GM18907 (cell line): ENCODE measurements at regions not wholly inside any gene's neighbourhood (a gene's known extent, or its start where the extent isn't known, plus 50 kb on each side); places are given as distances from the start of the nearest gene placed in this dataset.

ENCODE experiments used
- ATAC-seq: cut with Tn5 transposase; IDR thresholded peaks from one replicate; pipeline ENCODE4 v1.9.1; 2021; ENCODE audit warnings: mild to moderate bottlenecking, moderate library complexity; ENCODE audit not compliant: unreplicated experiment

GRCh38 chr2:155099784-155100183 lies 401.3 kb downstream of the KCNJ3 start:
- ATAC-seq: no peak

- no peak for ATAC-seq
These were observed 397.1 kb downstream of the KCNJ3 start for GRCh38 chr2:155095613-155096012.

DNA sequence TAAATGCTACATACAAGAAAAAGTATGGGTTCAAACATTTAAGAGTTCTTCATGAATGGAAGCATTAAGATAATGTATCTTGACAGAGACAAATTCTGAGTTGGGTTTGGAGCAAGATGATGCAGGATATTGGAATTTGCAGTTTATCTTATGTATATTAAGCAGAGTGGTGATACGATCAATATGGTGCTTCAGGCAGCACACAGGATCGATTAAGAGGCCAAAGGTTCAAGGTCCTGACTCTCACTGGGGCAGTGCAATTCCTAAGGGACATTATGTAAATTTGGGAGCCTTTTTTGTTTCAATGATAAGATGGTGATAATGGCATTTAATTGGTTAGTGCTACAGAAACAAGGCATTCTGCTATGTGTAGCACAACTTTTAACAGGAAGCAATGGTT lies 381.9 kb downstream of the KCNJ3 start:
- ATAC-seq: no peak

DNA sequence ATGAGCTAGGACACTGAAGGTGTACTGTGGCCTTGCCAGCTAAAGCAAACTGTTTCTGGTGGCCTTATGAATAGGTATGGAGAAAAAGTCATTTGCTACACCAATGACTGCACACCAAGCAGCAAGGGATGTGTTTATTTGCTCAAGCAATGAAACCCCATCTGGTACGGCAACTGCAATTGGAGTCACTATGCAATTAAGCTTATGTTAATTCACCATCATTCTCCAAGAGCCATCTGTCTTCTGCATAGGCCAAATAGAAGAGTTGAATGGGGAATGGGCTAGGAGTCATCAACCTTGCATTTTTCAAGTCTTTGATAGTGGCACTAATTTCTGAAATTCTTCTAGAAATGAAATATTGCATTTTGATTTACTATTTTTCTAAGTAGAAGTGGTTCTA lies 372.0 kb downstream of the KCNJ3 start:
- ATAC-seq: no peak

DNA sequence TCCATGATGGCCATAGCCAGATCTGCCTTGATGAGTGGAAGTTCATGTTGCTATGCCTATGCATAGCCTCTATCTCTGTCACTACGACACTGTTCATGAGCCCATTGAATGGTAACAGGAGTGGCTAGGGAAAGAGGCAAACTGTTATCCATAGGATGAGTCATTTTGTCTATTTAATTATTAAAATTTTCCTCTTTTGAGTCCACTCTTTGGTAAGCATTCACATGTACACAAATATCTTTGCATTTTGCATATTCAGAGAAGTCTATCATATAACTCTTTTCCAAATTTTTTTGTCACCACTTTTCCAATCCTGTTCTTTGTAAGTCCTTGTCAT lies 364.4 kb downstream of the KCNJ3 start:
- ATAC-seq: no peak

GRCh38 chr2:155062250-155062921 lies 363.9 kb downstream of the KCNJ3 start:
- ATAC-seq: no peak

DNA sequence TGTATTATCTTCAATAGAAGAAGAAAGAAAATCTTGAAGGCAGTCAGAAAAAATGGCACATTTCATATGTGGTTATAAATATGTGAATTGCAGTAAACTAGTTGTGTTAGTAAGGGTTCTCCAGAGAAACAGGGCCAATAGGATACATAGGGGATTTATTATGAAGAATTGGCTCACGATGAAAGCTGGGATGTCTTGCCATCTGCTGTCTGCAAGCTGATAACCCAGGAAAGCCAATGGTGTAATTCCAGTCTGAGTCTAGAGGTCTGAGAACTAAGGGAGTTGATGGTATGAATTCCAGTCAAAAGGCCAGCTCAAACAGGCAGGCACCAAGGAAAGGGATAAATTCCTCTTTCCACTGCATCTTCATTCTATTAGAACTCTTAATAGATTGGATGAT lies 362.4 kb downstream of the KCNJ3 start:
- ATAC-seq: no peak

- ATAC-seq: no peak
These were observed 356.2 kb downstream of the KCNJ3 start for GRCh38 chr2:155054712-155055111.

DNA sequence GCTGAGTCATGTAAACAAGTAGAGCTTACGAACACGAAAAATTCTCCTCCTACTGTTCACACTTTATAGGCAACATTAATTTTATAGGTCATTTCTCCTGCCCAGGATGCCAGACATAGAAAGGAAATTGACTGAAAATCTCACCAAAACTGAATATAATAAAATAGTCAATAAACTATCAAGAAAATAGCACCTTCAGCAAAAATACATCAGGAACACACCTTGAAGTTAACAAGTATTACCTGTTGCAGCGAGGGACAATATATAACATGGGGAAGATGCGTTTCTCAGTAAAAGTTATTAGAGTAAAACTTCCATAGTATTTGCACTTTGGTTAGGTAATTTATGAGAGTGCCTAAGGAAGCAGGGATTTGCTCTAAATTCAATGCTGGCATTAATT lies 344.6 kb downstream of the KCNJ3 start:
- ATAC-seq: no peak

- no peak for ATAC-seq
These were observed 336.8 kb downstream of the KCNJ3 start for GRCh38 chr2:155035308-155035707.

GRCh38 chr2:155033652-155034051 lies 335.2 kb downstream of the KCNJ3 start:
- peak; percentile 54 for ATAC-seq

- no peak for ATAC-seq
These were observed 331.8 kb downstream of the KCNJ3 start for GRCh38 chr2:155030296-155030695.

GRCh38 chr2:155026651-155027174 lies 328.2 kb downstream of the KCNJ3 start:
- ATAC-seq: no peak

DNA sequence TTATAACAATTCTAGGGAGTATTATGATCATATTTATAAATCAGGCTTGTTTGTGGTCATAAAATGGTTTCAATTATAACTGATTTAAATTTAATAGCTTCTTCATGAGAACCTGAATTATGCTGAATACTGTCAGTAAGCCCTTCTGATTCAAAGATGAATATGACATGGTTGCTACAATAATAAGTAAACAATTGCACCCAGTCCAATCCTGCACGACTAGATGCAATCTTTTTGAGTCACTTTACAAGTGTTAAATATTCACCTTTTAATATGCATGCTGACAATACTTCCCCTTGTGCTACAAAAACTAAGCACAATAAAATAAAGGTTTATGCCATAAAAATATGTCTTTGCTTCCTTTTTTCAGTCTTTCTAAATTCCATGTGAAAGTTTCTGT lies 325.2 kb downstream of the KCNJ3 start:
- ATAC-seq: no peak

- ATAC-seq: no peak
These were observed 324.0 kb downstream of the KCNJ3 start for GRCh38 chr2:155022531-155022930.

- ATAC-seq: no peak
These were observed 323.1 kb downstream of the KCNJ3 start for GRCh38 chr2:155021618-155022017.

DNA sequence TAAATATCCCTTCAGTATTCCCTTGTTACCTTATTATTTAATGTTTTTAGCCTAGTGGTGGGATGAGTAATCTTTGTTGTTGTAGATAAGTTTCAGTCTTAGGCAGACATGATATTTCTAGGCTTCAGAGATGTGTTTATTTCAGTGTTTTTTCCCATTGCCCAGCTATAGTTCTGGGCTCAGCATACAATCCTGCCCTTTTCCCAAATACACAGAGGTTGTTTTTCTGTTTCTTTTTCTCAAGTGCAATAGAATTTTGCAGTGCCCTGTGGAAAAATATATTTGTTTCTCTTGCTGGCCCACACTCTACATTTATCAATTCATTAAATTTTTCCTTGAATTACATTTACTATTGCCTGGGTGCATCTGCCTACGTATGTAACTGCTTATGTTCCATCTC lies 321.8 kb downstream of the KCNJ3 start:
- no peak for ATAC-seq

GRCh38 chr2:155010925-155011324 lies 312.4 kb downstream of the KCNJ3 start:
- no peak for ATAC-seq

- no peak for ATAC-seq
These were observed 296.9 kb downstream of the KCNJ3 start for GRCh38 chr2:154995361-154995760.

DNA sequence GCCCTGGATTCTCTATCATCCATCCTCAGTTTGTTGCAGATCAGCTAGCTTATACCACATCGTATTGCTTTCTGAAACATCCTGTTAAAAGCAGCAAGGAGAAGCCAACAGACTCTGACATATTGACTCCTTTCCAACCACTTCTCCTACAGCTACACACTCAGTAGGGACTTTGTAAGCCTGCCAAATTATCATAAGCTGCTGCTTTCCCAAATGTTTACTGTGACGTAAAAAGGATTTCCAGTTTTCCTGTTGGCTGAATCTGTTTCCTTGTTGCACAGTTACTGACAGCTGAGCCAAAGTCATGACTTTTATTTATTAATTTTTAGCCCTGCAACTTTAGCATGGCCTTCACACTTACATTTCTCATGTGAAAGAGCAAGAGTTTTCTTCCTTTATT lies 294.3 kb downstream of the KCNJ3 start:
- no peak for ATAC-seq

- ATAC-seq: no peak
These were observed 280.2 kb downstream of the KCNJ3 start for GRCh38 chr2:154978710-154979109.

- ATAC-seq: no peak
These were observed 279.7 kb downstream of the KCNJ3 start for GRCh38 chr2:154978244-154978643.

GRCh38 chr2:154974041-154974440 lies 275.5 kb downstream of the KCNJ3 start:
- no peak for ATAC-seq
